CD4-positive, alpha-beta T cell (primary cell): ENCODE measurements at regions not wholly inside any gene's neighbourhood (a gene's known extent, or its start where the extent isn't known, plus 50 kb on each side); places are given as distances from the start of the nearest gene placed in this dataset.

Source experiments
- ATAC-seq: fragments of 200-7000 bp; cut with Tn5 transposase; one replicate; pipeline ENCODE4 v1.10.0; 2022; ENCODE audit warnings: mild to moderate bottlenecking; ENCODE audit not compliant: poor library complexity
- CTCF ChIA-PET: fragments of 350-600 bp; sonication (Branson Sonifier 250); formaldehyde crosslinking; loops from one replicate; lab custom pipeline; 2021; ENCODE audit warnings: antibody characterized with exemption, inconsistent platforms; lab: Charles Lee
- POLR2A ChIA-PET: fragments of 350-600 bp; sonication (Branson Sonifier 250); formaldehyde crosslinking; loops from one replicate; lab custom pipeline; 2021; ENCODE audit warnings: antibody characterized with exemption, inconsistent platforms; lab: Charles Lee
- DNase-seq, 14 experiments: peaks; one replicate each; pipeline ENCODE4 v3.0.0-alpha.2; 2013 to 2020; ENCODE audit warnings: mixed read lengths in 2 of 14
- H3K27ac ChIP-seq, 2 donors: one replicate each; pipeline versions ENCODE4 v1.5.1 to v1.7.0; 2013; ENCODE audit warnings: low read length in 2 of 2, low read depth in 1 of 2, mild to moderate bottlenecking in 1 of 2
- H3K27me3 ChIP-seq, 2 experiments: 1 replicate in 1 of 2; 2 replicates in 1 of 2; pipeline versions ENCODE4 v1.6.1 to v1.7.0; 2013; ENCODE audit warnings: low read length in 2 of 2, control low read depth in 1 of 2, mild to moderate bottlenecking in 1 of 2, moderate library complexity in 1 of 2; ENCODE audit not compliant: insufficient read depth in 2 of 2, control insufficient read depth in 1 of 2
- H3K36me3 ChIP-seq: one replicate; pipeline ENCODE4 v1.6.1; 2013; ENCODE audit warnings: low read length, control low read depth; ENCODE audit not compliant: insufficient read depth
- H3K4me1 ChIP-seq: one replicate; pipeline ENCODE4 v1.6.1; 2013; ENCODE audit warnings: low read length, control low read depth; ENCODE audit not compliant: insufficient read depth
- H3K4me3 ChIP-seq: one replicate; pipeline ENCODE4 v1.5.1; 2013; ENCODE audit warnings: mild to moderate bottlenecking, low read length, moderate library complexity
- H3K9me3 ChIP-seq, 2 experiments: 1 replicate in 1 of 2; 2 replicates in 1 of 2; pipeline versions ENCODE4 v1.6.1 to v1.7.0; 2013; ENCODE audit warnings: low read length in 2 of 2, mild to moderate bottlenecking in 2 of 2, control low read depth in 1 of 2, moderate library complexity in 1 of 2; ENCODE audit not compliant: control insufficient read depth in 1 of 2, insufficient read depth in 1 of 2
- H3K27ac Mint-ChIP-seq: one replicate; pipeline ENCODE4 v1.8.0; 2020; ENCODE audit warnings: mixed read lengths
- H3K27me3 Mint-ChIP-seq: one replicate; pipeline ENCODE4 v1.8.0; 2021; ENCODE audit warnings: mixed read lengths
- H3K36me3 Mint-ChIP-seq: one replicate; pipeline ENCODE4 v1.8.0; 2021; ENCODE audit warnings: low read depth, mixed read lengths
- H3K4me1 Mint-ChIP-seq: one replicate; pipeline ENCODE4 v1.8.0; 2021; ENCODE audit warnings: low read depth, mixed read lengths
- H3K4me3 Mint-ChIP-seq: one replicate; pipeline ENCODE4 v1.8.0; 2020; ENCODE audit warnings: mild to moderate bottlenecking, mixed read lengths
- H3K9me3 Mint-ChIP-seq: one replicate; pipeline ENCODE4 v1.8.0; 2020; ENCODE audit warnings: mixed read lengths
- CTCF ChIP-seq: fragments of 200-600 bp; IDR thresholded peaks from one replicate; pipeline ENCODE4 v1.8.0; 2022; ENCODE audit warnings: antibody characterized with exemption, mild to moderate bottlenecking
- intact Hi-C, 2 experiments: fragments of 100-400 bp; cut with DNase I in 1 of 2; cut with micrococcal nuclease in 1 of 2; formaldehyde crosslinking; loops; one replicate each; pipeline versions ENCODE4 v1.15.1 to v1.9.0; 2023 to 2025; cut with DNase I, micrococcal nuclease

- ChIA-PET CTCF (no interaction called here), POLR2A (no interaction called here)
- Mint-ChIP-seq H3K4me1 (no peaks in the 10 kb centered on the region), H3K9me3 (no peaks in the 10 kb centered on the region), H3K4me3 (no peak overlapping the region), H3K36me3 (no peaks in the 10 kb centered on the region), H3K27ac (no peak overlapping the region), H3K27me3 (peaks cover 27% of the 10 kb centered on the region)
- TF ChIP-seq CTCF, result no peak
- intact Hi-C loops, result no loop called here
- Histone ChIP-seq H3K27ac (no peak overlapping the region), H3K4me1 (no peaks in the 10 kb centered on the region), H3K4me3 (no peak overlapping the region), H3K9me3 (no peaks in the 10 kb centered on the region), H3K36me3 (no peaks in the 10 kb centered on the region), H3K27me3 (no peaks in the 10 kb centered on the region)
- ATAC-seq, result no peak
- DNase-seq, result no peak
Observed at GRCh38 chr22:47836957-47837356, 1074.5 kb downstream of the TBC1D22A start.

GRCh38 chr22:47835726-47836125 lies 1073.3 kb downstream of the TBC1D22A start:
- no peak overlapping the region for H3K27ac ChIP-seq
- H3K27ac Mint-ChIP-seq, result no peak overlapping the region
- no peaks in the 10 kb centered on the region for H3K36me3 Mint-ChIP-seq
- intact Hi-C loops, result no loop called here
- no peak for DNase-seq
- H3K36me3 ChIP-seq, result no peaks in the 10 kb centered on the region
- no peaks in the 10 kb centered on the region for H3K9me3 Mint-ChIP-seq
- CTCF ChIA-PET, result no interaction called here
- no peaks in the 10 kb centered on the region for H3K4me1 ChIP-seq
- TF ChIP-seq CTCF, result no peak
- POLR2A ChIA-PET, result no interaction called here
- ATAC-seq, result no peak
- H3K9me3 ChIP-seq, result no peaks in the 10 kb centered on the region
- no peak overlapping the region for H3K4me3 Mint-ChIP-seq
- no peak overlapping the region for H3K4me3 ChIP-seq
- no peaks in the 10 kb centered on the region for H3K4me1 Mint-ChIP-seq
- peaks cover 20% of the 10 kb centered on the region for H3K27me3 Mint-ChIP-seq
- no peaks in the 10 kb centered on the region for H3K27me3 ChIP-seq

- Mint-ChIP-seq H3K36me3 (no peaks in the 10 kb centered on the region), H3K27me3 (peaks cover 5% of the 10 kb centered on the region), H3K4me3 (no peak overlapping the region), H3K27ac (no peak overlapping the region), H3K9me3 (peaks cover under 1% of the 10 kb centered on the region), H3K4me1 (no peaks in the 10 kb centered on the region)
- ATAC-seq (no peak), DNase-seq (no peak)
- peaks cover 0 to 6% of the 10 kb centered on the region in 2 experiments for H3K9me3 ChIP-seq
- H3K27ac ChIP-seq, result no peak overlapping the region
- H3K27me3 ChIP-seq, result no peaks in the 10 kb centered on the region
- no peak for TF ChIP-seq CTCF
- no peaks in the 10 kb centered on the region for H3K4me1 ChIP-seq
- intact Hi-C loops, result no loop called here
- CTCF ChIA-PET, result no interaction called here
- H3K36me3 ChIP-seq, result no peaks in the 10 kb centered on the region
- POLR2A ChIA-PET, result no interaction called here
- no peak overlapping the region for H3K4me3 ChIP-seq
Observed at GRCh38 chr22:47826016-47826415, 1063.6 kb downstream of the TBC1D22A start.
